Ishikawa (cell line): ENCODE measurements at regions not wholly inside any gene's neighbourhood (a gene's known extent, or its start where the extent isn't known, plus 50 kb on each side); places are given as distances from the start of the nearest gene placed in this dataset.

Source experiments
- CEBPB ChIP-seq: IDR thresholded peaks from 2 replicates; pipeline ENCODE4 v1.6.1; 2012
- CREB1 ChIP-seq: IDR thresholded peaks from 2 replicates; pipeline ENCODE4 v1.6.1; 2012; ENCODE audit warnings: low read depth
- EGR1 ChIP-seq: IDR thresholded peaks from 2 replicates; pipeline ENCODE4 v1.6.1; 2012
- EP300 ChIP-seq: IDR thresholded peaks from 2 replicates; pipeline ENCODE4 v1.6.1; 2012; ENCODE audit warnings: borderline replicate concordance
- FOXM1 ChIP-seq: IDR thresholded peaks from 2 replicates; pipeline ENCODE4 v1.6.1; 2012; ENCODE audit warnings: low read depth, borderline replicate concordance
- NFIC ChIP-seq: IDR thresholded peaks from 2 replicates; pipeline ENCODE4 v1.6.1; 2012
- RAD21 ChIP-seq: IDR thresholded peaks from 2 replicates; pipeline ENCODE4 v1.6.1; 2012; ENCODE audit warnings: low read depth
- REST ChIP-seq: IDR thresholded peaks from 2 replicates; pipeline ENCODE4 v1.6.1; 2012; ENCODE audit warnings: low read depth, mild to moderate bottlenecking
- TAF1 ChIP-seq: IDR thresholded peaks from 2 replicates; pipeline ENCODE4 v1.6.1; 2012; ENCODE audit warnings: low read depth, mild to moderate bottlenecking
- TCF12 ChIP-seq: IDR thresholded peaks from 2 replicates; pipeline ENCODE4 v1.6.1; 2012; ENCODE audit warnings: low read depth
- TEAD4 ChIP-seq: IDR thresholded peaks from 2 replicates; pipeline ENCODE4 v1.6.1; 2012
- YY1 ChIP-seq: IDR thresholded peaks from 2 replicates; pipeline ENCODE4 v1.6.1; 2012; ENCODE audit warnings: low read depth
- ZBTB7A ChIP-seq: IDR thresholded peaks from 2 replicates; pipeline ENCODE4 v1.6.1; 2012; ENCODE audit warnings: low read depth
- TF ChIP-seq, protein P1 (sequence below): IDR thresholded peaks from 2 replicates; pipeline ENCODE4 v1.6.1; 2012
- TF ChIP-seq, protein P2 (sequence below): IDR thresholded peaks from 2 replicates; pipeline ENCODE4 v1.6.1; 2012

GRCh38 chr12:87679251-87679650, 349.9 kb downstream of the C12orf50 start:
- TF ChIP-seq YY1 (no peak), CEBPB (no peak), EGR1 (no peak), TEAD4 (no peak), RAD21 (no peak), TCF12 (no peak), CREB1 (no peak), NFIC (no peak), TAF1 (no peak), EP300 (no peak), FOXM1 (no peak), ZBTB7A (no peak), REST (no peak)
- TF ChIP-seq, protein P1, sequence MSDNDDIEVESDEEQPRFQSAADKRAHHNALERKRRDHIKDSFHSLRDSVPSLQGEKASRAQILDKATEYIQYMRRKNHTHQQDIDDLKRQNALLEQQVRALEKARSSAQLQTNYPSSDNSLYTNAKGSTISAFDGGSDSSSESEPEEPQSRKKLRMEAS: no peak
- TF ChIP-seq, protein P2, sequence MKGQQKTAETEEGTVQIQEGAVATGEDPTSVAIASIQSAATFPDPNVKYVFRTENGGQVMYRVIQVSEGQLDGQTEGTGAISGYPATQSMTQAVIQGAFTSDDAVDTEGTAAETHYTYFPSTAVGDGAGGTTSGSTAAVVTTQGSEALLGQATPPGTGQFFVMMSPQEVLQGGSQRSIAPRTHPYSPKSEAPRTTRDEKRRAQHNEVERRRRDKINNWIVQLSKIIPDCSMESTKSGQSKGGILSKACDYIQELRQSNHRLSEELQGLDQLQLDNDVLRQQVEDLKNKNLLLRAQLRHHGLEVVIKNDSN: no peak

GRCh38 chr12:87678453-87678852, 350.7 kb downstream of the C12orf50 start:
- no peak for TF ChIP-seq FOXM1
- no peak for TF ChIP-seq EGR1
- TF ChIP-seq TCF12: no peak
- TF ChIP-seq REST: no peak
- TF ChIP-seq, protein P2: no peak
- no peak for TF ChIP-seq YY1
- TF ChIP-seq TAF1: no peak
- no peak for TF ChIP-seq TEAD4
- TF ChIP-seq CEBPB: no peak
- TF ChIP-seq ZBTB7A: no peak
- TF ChIP-seq RAD21: no peak
- TF ChIP-seq, protein P1: no peak
- no peak for TF ChIP-seq NFIC

GRCh38 chr12:87676731-87677130, 352.5 kb downstream of the C12orf50 start:
- TF ChIP-seq EP300 (no peak), TAF1 (no peak)

- no peak for TF ChIP-seq TEAD4
These were observed 357.4 kb downstream of the C12orf50 start for GRCh38 chr12:87671757-87672156.

- TF ChIP-seq, protein P2: no peak
- no peak for TF ChIP-seq CEBPB
- no peak for TF ChIP-seq FOXM1
- no peak for TF ChIP-seq REST
- TF ChIP-seq TCF12: no peak
- TF ChIP-seq RAD21: no peak
- TF ChIP-seq NFIC: no peak
- no peak for TF ChIP-seq TEAD4
- TF ChIP-seq YY1: no peak
- TF ChIP-seq CREB1: no peak
- TF ChIP-seq, protein P1: no peak
- no peak for TF ChIP-seq EGR1
These were observed 358.8 kb downstream of the C12orf50 start for GRCh38 chr12:87670448-87670847.
